Adrenal gland (tissue), 9 donors: ENCODE measurements at regions not wholly inside any gene's neighbourhood (a gene's known extent, or its start where the extent isn't known, plus 50 kb on each side); places are given as distances from the start of the nearest gene placed in this dataset.

Experiments
- DNase-seq, 7 donors: peaks; one replicate each; pipeline ENCODE4 v3.0.0-alpha.2; 2019 to 2020
- H3K27ac ChIP-seq, 5 donors: fragments of 200-600 bp; sonication (generic) in 4 of 5; 1 replicate in 3 of 5; 2 replicates in 2 of 5; pipeline versions ENCODE4 v1.5.1 to v1.8.0; 2016 to 2020; ENCODE audit warnings: mild to moderate bottlenecking in 1 of 5
- H3K27me3 ChIP-seq: fragments of 200-600 bp; 2 replicates; pipeline ENCODE4 v1.8.0; 2021
- H3K36me3 ChIP-seq, 2 donors: fragments of 200-600 bp; replicated peaks in 1 of 2; 1 replicate in 1 of 2; 2 replicates in 1 of 2; pipeline versions ENCODE4 v1.5.1 to v1.8.0; 2018 to 2022
- H3K4me1 ChIP-seq, 2 donors: fragments of 200-600 bp; replicated peaks in 1 of 2; 1 replicate in 1 of 2; 2 replicates in 1 of 2; pipeline versions ENCODE4 v1.5.1 to v1.8.0; 2018 to 2021
- H3K4me3 ChIP-seq, 4 donors: fragments of 200-600 bp; sonication (generic) in 3 of 4; one replicate each; pipeline ENCODE4 v1.5.1; 2016 to 2018
- H3K9me3 ChIP-seq, 3 donors: fragments of 200-600 bp; sonication (generic) in 1 of 3; replicated peaks in 1 of 3; 1 replicate in 2 of 3; 2 replicates in 1 of 3; pipeline versions ENCODE4 v1.5.1 to v1.8.0; 2016 to 2021
- POLR2A ChIP-seq, 2 donors: fragments of 450-650 bp; IDR thresholded peaks; one replicate each; pipeline ENCODE4 v1.6.1; 2017; ENCODE audit warnings: antibody characterized with exemption in 2 of 2, mild to moderate bottlenecking in 2 of 2, moderate library complexity in 1 of 2
- WGBS, 4 donors: extraction: QIAGEN DNeasy Blood & Tissue Kit in 2 of 4; methylation state at CpG; one replicate each; pipeline versions ENCODE4 v1.1.5 to v1.1.7; 2013 to 2017; 5-methylcytosine and 5-hydroxymethylcytosine counted together
- intact Hi-C, 2 donors: fragments of 100-400 bp; cut with DNase I; formaldehyde crosslinking; loops; one replicate each; pipeline versions ENCODE4 v1.14.1 to v1.15.0; 2022 to 2023
- TF ChIP-seq, protein P1 (sequence below), 6 experiments: fragments of 450-650 bp in 4 of 6; fragments of 200-600 bp in 2 of 6; sonication (generic) in 1 of 6; IDR thresholded peaks; 1 replicate in 5 of 6; 2 replicates in 1 of 6; pipeline versions ENCODE4 v1.5.1 to v1.8.0; 2016 to 2021; ENCODE audit warnings: antibody characterized with exemption in 6 of 6, mild to moderate bottlenecking in 2 of 6, moderate library complexity in 1 of 6
- donor health status: healthy with polysubstance abuse.
- donor health status: Bipolar disorder and iron deficiency.
- donor health status: DM: yes; HTN: yes; CAD: no.
- donor health status: DM: no; HTN: no; CAD: no.
- donor health status: DM: no; HTN: no; CAD: no.

DNA sequence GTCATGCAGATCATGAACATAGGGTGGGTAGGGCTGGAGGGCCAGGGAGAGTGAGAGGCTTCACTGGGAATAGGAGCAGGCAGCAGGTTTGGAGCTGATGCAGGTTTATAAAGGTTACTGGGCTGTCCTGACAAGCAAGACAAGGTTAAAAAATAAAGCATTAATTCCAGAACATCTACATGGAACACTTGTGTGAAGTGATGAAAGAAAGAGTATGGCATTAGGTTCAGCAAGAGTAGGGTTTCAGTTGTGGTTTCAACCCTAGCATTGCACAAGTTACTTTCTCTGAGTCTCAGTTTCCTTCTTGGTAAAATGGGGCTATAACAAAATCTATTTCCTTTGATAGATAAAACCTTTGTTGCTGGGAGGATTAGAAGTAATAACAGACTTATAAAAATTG lies 114.6 kb upstream of the SESN3 start:
- H3K27ac ChIP-seq, result no peak overlapping the region
- H3K27me3 ChIP-seq, result no peaks in the 10 kb centered on the region
- no peak for DNase-seq
- intact Hi-C loops, result no loop called here
- no peak overlapping the region for H3K4me3 ChIP-seq
- TF ChIP-seq, protein P1, sequence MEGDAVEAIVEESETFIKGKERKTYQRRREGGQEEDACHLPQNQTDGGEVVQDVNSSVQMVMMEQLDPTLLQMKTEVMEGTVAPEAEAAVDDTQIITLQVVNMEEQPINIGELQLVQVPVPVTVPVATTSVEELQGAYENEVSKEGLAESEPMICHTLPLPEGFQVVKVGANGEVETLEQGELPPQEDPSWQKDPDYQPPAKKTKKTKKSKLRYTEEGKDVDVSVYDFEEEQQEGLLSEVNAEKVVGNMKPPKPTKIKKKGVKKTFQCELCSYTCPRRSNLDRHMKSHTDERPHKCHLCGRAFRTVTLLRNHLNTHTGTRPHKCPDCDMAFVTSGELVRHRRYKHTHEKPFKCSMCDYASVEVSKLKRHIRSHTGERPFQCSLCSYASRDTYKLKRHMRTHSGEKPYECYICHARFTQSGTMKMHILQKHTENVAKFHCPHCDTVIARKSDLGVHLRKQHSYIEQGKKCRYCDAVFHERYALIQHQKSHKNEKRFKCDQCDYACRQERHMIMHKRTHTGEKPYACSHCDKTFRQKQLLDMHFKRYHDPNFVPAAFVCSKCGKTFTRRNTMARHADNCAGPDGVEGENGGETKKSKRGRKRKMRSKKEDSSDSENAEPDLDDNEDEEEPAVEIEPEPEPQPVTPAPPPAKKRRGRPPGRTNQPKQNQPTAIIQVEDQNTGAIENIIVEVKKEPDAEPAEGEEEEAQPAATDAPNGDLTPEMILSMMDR (IDR thresholded peaks at IDR 0.05), result no peak
- TF ChIP-seq POLR2A (IDR thresholded peaks at IDR 0.05), result no peak
- no peaks in the 10 kb centered on the region for H3K4me1 ChIP-seq
- H3K9me3 ChIP-seq, result no peaks in the 10 kb centered on the region
- no peaks in the 10 kb centered on the region for H3K36me3 ChIP-seq

DNA sequence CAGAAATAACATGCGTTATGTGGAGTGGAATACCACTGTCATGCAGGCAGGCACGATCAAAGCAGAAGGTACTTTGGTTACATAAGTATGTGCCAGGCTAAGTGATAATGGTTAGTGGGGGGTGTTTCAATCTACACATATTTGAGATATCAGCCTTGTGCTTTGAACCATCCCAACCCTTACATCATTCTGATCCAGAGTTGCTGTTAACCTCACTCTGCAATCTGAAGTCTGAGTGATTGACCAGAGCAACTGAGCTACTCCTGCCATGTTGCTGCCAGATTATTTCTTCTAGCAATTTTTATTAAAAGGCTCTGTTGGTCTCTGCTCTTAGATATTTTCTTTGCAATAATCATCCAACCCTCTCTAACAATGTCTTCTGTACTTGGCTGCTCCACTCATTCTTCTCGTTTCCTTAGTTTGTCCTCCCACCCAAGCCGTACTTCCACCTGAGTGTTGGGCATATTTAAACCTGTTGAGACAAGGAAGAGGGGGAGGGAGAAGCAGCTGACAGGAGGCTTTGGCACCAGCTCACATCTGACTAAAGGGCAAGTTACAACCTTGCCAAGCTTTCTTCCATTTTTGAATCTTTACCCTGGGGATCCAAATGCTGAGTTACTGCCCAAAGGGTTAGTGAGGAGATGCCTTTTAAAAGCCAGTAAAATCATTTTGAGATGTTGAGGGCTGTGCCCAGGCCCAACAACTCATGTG lies 114.1 kb upstream of the SESN3 start:
- intact Hi-C loops, result no loop called here
- DNase-seq, result no peak
- Histone ChIP-seq H3K4me1 (no peaks in the 10 kb centered on the region), H3K36me3 (no peaks in the 10 kb centered on the region), H3K4me3 (no peak overlapping the region), H3K27ac (no peak overlapping the region), H3K9me3 (no peaks in the 10 kb centered on the region), H3K27me3 (no peaks in the 10 kb centered on the region)
- TF ChIP-seq, protein P1 (IDR thresholded peaks at IDR 0.05), result no peak
- no peak for TF ChIP-seq POLR2A (IDR thresholded peaks at IDR 0.05)
- 90 to 95% (median 93%) methylated on average over 4 of the region's 4 CpGs for WGBS, 4 donors

DNA sequence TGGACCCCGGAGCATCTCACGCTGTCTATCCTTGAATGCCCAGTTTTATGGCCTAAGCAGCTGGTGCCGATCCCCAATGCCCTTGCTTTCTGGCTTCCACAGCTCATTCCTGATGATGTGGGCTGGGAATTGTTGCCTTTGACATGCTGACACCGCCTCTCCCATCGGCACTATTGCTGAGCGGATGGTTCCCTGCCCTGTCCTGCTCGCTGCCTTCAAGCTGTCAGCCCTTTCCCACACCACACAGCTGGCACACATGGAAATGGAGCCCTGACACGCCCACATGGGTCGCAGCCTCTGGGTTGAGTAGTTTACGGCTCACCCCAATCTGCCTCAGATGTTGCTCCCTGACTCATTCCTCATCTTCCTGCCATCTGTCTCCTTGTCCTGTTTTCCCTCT lies 110.2 kb upstream of the SESN3 start:
- Histone ChIP-seq H3K4me1 (peaks cover 15 to 34% of the 10 kb centered on the region in 2 donors), H3K27ac (no peak overlapping the region), H3K4me3 (no peak overlapping the region), H3K9me3 (no peaks in the 10 kb centered on the region), H3K27me3 (no peaks in the 10 kb centered on the region), H3K36me3 (no peaks in the 10 kb centered on the region)
- no peak for DNase-seq
- WGBS, 4 donors, result 80 to 88% (median 85%) methylated on average over 9 to 10 of the region's 10 CpGs
- TF ChIP-seq, protein P1 (IDR thresholded peaks at IDR 0.05), result no peak
- no peak for TF ChIP-seq POLR2A (IDR thresholded peaks at IDR 0.05)
- intact Hi-C loops, result no loop called here

DNA sequence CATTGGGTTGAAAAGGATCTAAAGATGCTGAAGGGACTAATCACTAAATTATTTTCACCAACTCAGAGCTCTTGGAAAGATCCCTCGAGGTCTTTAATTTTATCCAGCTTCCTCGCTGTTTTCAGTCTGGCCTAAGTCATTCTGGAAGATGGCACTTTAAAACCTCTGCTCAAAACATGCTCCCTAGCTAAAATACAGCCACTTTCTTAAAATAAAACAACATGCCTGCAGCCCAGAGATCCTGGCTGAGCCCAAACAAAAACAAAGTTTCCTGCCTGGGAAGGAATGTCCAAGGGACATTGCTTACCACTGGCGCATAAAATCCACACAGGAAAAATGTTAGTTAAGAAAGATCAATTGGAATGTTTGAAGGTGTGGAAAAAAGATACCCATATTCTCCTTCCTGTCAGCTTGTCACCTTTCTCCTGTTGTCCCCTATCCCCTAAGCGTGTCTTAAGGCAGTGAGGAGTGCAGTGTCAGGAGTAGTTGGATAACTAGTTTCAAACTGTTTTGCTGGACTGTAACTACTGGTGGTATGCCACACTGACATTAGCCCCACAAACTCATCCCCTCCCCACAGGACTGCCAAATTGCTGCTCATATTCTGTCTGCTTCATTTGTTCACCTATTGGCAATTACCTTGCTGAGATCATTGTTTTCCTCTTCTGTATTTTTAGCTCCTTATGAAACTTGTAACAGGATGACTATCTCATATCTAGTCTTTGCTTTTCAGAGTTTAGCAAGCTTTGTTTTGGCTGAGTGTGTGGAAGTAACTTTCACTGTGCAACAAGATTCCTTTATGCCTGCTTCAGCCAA lies 108.3 kb upstream of the SESN3 start:
- TF ChIP-seq, protein P1 (IDR thresholded peaks at IDR 0.05), result no peak
- TF ChIP-seq POLR2A (IDR thresholded peaks at IDR 0.05), result no peak
- H3K4me3 ChIP-seq, result no peak overlapping the region
- no peaks in the 10 kb centered on the region for H3K27me3 ChIP-seq
- no peaks in the 10 kb centered on the region for H3K36me3 ChIP-seq
- WGBS, 4 donors, result 52 to 76% (median 70%) methylated on average over 4 of the region's 4 CpGs
- DNase-seq, result no peak
- intact Hi-C loops, result no loop called here
- peaks cover 15 to 34% of the 10 kb centered on the region in 2 donors for H3K4me1 ChIP-seq
- H3K9me3 ChIP-seq, result no peaks in the 10 kb centered on the region
- H3K27ac ChIP-seq, result peak overlapping the region in 4 of 5 donors; percentile 31 to 86 (median 58)
